HK-2 (cell line): ENCODE measurements at regions not wholly inside any gene's neighbourhood (a gene's known extent, or its start where the extent isn't known, plus 50 kb on each side); places are given as distances from the start of the nearest gene placed in this dataset.
"Not testable (repeated sequence)": the region's sequence is repeated elsewhere in the genome, so short reads cannot be mapped to it uniquely, and the experiment has no call there.

ENCODE experiments used
- DNase-seq: peaks from one replicate; pipeline ENCODE4 v3.0.0-alpha.2; 2018; ENCODE audit not compliant: unreplicated experiment

DNA sequence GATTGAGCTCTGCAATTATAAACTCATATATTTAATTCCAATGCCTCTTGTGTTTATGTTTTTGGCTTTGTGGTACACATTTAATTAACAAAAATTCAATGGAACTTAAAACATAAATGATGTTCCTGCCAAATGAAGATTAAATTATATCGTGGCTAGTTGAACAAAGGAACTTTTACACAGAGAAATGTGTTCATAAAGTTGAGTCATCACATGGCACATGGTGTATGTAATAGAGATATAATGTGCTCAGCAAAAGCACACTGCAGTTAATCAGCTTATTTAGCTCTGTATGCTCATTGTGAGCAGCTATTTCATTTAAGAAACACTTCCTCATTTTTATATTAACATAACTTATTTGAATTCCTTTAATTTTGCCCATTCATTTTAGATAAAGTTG lies 1295.6 kb upstream of the CITED2 start:
- DNase-seq, result no peak

DNA sequence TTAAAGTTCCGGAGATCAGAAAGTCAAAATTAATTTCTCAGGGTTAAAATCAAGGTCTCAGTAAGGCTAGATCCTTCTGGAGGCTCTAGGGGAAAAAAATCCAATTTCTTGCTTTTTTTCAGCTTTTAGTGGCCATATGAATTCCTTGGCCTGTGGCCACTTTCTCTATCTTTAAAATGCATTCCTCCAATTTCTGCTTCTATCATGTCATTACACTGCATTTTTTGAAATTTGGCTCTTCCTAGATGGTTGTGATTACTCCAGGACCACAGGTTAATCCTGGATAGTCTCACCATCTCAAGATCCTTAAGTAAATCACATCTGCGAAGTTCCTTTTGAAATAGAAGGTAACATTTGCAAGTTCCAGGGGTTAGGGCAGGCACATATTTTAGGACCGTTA lies 1294.9 kb upstream of the CITED2 start:
- DNase-seq, result no peak

DNA sequence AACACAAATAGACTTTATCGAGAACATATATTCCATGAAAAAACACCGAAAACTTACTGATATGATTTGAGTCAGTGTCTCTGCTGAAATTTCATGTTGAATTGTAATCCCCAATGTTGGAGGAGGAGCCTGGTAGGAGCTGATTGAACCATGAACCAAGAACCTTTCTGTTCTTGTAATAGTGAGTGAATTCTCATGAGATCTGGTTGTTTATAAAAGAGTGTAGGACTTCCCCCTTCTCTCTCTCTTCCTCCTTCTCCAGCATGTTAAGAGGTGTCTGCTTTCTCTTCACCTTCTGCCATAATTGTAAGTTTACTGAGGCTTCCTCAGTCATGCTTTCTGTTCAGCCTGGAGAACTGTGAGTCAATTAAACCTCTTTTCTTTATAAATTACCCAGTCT lies 1289.3 kb upstream of the CITED2 start:
- no peak for DNase-seq

DNA sequence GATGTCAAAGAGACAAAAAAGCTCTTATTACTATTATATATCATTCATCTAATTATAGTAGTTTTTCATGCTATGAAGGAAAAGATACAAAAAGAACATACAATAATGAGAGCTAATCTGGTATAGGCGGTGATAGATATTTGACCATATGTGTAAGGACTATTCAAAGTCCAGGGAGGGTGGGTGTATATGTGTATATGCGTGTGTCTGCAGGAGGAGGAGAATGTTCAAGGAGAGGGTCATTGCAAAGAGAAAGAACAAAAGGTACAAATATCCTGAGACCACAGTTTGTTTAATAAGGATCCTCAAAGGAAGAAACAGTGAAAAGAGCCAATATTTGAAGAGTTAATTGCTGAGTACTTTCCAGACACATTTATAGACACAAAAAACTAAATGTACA lies 1288.6 kb upstream of the CITED2 start:
- DNase-seq, result no peak

DNA sequence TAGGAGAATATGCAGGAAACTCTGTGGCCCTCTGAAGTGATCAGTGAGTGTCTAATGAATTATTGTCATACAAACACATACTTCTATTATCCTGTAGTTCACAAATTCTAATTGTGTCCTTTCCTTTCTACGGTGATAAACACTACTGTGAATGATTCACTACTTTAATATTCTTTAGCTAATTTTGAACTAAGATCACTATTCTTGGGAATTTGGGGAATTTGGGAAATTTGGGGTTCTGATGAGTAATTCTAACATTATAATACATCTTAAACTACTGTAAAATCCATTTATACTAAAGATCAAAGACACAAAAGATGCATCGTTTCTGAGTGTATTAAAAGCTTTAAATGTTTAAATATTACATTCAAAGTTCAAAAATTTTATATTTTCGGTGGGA lies 1287.2 kb upstream of the CITED2 start:
- no peak for DNase-seq

DNA sequence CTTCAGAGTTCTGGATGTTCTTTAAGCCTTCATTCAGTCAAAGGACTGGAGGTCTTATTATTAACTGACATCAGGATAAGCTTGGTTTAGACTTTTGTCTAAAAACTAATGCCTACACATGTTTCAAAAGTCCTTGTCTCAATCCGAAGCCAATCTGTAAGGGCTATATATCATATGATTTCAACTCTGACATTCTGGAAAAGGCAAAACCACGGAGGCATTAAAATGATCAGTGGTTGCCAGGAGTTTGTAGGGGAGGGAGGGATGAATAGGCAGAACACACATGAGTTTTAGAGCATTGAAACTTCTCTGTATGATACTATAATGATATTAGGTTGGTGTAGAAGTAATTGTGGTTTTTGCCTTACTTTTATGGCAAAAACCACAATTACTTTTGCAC lies 1285.8 kb upstream of the CITED2 start:
- no peak for DNase-seq

DNA sequence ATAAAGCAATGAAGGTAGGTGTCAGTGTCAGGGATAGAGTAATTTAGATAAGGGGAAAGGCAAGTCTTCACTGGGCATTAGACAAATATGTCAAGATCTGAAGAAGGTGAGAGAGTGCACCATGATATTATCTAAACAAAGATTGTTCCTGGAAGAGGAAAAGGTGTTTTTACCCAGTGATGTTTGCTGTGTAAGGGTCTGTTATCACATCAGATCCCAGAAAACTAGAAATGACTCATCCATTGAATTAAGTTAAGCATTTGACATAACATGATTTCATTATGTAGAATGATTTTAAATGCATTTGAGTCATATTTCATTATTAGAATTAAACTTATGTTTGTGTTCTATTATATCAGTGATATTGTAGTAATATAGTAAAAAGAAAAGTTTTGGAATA lies 1279.5 kb upstream of the CITED2 start:
- DNase-seq, result no peak

DNA sequence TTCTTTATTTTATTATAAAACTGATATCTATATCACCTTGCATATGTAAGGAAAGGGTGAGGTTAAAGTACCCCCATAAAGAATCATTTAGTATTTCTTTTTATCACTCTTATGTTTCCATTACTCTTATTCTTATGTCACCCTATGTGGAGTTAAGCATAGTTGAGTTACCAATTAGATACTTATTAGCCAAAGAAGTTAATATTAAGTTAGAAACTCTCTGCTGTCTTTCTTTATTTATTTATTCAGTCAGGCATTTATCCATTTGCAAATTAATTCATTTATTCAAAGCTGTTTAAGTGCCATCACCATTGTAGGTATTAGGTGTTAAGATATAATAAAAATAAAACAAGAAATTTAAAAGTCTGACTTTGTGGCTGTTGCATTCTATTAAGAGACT lies 1279.1 kb upstream of the CITED2 start:
- no peak for DNase-seq

DNA sequence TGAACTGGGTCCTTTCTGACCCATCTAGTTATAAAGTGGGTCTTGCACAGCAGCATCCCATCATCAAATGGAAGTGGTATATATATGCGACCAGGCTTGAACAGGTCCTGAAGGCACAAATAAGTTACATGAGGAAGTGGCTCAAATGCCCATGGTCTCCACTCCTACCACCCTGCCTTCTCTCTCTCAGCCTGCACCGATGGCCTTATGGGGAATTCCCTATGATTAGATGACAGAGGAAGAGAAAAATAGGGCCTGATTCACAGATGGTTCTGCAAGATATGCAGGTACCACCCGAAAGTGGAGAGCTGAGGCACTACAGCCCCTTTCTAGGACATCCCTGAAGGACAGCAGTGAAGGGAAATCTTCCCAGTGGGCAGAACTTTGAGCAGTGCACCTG lies 1275.1 kb upstream of the CITED2 start:
- not testable (repeated sequence) for DNase-seq

DNA sequence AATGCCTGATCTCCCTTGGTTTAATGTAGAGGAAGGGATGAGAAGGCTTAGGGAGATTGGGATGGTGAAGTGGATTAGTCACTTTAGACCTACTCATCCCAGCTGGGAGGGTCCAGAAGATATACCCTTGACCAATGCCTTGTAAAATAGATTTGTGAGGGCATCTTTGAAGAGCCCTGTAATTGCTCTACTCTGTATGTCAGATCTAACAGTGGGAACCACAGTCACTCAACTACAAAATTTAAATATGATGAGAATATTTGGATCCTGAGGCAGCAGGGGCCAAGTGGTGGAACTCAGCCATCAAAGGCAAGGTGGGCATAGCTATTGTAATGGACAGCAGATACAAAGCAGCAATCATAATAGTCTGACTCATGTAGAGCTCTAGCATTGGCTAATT lies 1272.9 kb upstream of the CITED2 start:
- not testable (repeated sequence) for DNase-seq

DNA sequence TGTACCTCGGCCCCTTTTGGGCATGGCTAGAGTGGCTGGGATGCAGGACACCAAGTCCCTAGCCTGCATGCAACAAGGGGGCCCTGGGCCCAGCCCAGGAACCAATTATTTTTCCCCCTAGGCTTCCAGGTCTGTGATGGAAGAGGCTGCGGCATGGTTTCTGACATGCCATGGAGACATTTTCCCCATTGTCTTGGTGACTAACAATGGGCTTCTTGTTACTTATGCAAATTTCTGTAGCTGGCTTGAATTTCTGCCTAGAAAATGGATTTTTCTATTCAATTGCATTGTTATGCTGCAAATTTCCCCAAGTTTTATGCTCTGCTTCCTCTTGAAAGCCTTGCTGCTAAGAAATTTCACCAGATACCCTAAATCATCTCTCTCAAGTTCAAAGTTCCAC lies 1269.6 kb upstream of the CITED2 start:
- DNase-seq, result no peak

DNA sequence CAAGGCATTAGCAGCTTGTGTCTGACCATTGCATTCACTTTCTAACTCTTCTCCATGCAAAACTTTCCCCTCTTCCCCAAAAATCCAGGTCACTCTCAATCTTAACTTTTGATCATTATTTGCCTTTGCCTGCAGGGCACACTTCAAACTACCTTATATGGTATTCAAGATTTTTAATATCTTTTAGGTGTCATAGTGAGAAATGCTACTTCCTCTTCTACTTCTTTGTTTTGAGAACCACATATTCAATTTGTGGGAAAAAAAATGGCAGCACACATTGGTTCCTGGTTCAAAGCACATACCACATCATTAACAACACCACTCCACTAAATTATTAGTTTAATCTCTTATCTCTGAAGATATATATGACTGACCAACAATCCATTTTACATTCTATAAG lies 1267.0 kb upstream of the CITED2 start:
- no peak for DNase-seq

DNA sequence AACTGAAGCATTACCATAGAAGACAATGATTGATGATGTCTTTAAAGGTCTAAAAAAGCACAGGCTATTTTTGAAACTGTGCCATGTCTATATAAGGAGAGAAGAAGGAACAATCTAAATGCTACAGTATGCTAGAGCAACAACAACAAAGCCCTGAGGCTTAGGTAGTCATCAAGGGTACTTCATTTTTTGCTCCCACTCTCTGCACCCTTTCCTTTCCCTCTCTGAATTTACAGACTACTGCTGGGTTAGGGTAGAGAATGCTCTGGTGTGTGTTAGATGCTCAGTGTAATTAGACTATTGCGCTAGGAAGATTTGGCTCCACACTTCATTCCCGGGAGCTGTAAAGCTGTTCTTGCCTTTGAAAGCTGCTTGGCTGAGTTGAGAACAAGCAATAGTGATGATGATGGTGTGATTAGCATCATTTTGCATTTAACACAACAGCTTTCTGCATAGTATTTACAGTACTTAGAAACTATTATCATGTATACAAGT lies 1262.5 kb upstream of the CITED2 start:
- no peak for DNase-seq

DNA sequence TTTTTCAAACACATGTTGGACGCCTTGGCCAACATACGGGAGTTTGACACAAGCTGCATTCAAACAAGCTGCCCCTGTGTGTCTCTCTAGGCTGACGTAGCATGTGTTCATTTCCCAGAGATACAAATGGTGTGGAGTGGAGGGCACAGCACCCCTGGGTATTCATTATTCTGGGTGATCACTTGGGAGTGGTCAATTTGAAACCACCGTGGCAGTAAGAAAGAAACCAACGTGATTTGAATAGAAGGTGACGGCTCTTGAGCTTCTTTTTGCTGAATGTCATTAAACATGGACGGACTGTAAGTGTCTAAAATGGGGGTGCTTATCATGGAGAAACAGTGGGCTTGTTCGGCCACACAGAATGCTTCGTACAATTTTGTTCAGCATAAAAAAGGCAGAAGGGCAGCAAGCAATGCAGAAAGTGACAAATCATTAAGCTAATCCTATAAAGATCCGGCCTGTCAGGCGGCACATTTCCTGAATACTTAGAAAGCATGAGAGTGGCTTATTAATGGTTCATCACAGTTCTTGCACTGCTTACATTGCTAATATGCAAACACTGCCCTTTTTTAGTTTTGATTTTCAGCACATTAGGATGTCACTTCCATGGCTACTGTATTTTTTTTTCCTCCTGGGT lies 1261.9 kb upstream of the CITED2 start:
- no peak for DNase-seq

DNA sequence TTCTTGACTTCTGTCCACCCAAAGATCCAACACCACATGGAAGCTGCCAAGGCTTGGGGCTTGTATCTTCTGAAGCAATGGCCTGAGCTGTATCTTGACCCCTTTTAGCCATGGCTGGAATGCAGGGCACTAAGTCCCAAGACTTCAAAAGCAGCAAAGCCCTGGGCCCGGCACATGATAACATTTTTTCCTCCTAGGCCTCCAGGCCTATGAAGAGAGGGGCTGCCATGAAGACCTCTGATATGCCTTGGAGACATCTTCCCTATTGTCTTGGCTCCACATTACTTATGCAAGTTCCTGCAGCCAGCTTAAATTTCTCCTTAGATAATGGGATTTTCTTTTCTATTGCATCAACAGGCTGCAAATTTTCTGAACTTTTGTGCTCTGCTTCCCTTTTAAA lies 1252.6 kb upstream of the CITED2 start:
- no peak for DNase-seq

DNA sequence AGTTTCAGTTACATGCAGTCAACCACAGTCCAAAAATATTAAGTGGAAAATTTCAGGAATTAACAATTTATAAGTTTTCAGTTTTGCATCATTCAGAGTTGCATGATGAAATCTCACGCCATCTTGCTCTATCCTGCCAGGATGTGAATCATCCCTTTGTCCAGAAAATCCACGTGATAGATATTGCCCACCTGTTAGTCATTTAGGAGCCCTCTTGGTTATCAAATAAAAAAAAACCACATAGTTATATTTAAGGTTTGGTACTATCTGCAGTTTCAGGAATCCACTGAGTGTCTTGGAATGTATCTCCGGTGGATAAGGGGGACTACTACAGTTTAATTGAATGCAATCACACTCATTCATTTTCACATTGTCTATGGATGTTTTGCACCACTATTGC lies 1249.0 kb upstream of the CITED2 start:
- DNase-seq, result no peak

DNA sequence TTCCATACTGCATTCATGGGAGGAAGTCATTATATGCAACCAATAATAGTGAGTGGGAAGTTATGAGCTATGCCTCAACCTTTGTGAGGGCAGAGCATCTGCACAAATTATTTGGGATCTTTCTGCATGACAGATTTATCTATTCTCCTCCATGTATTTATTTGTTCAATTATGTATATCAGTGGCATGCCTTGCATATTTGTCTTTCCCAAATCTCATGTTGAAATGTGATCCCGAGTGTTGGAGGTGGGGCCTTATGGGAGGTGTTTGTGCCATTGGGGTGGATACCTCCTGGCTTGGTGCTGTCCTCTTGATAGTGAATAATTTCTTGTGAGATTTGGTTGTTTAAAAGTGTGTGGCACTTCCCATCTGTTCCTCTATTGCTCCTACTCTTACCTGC lies 1246.0 kb upstream of the CITED2 start:
- DNase-seq, result no peak

DNA sequence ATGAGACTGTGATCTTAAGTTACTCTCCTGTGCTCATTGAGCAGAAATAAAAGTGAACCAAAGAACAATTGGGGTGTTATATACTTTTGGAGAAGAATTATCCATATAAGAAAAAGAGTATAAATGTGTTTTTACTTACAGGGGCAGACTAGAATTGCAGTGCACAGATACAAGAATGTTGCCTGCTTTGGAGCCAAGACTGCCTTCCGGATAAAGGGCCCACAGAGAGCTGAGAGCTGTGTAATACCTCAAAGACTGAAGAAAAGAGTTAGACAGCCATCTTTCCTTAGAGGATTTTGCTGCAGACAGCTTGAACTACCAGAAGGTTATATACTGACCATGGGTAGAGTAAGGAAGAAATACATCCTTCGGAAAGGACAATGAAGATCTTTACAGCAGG lies 1235.5 kb upstream of the CITED2 start:
- DNase-seq, result no peak

DNA sequence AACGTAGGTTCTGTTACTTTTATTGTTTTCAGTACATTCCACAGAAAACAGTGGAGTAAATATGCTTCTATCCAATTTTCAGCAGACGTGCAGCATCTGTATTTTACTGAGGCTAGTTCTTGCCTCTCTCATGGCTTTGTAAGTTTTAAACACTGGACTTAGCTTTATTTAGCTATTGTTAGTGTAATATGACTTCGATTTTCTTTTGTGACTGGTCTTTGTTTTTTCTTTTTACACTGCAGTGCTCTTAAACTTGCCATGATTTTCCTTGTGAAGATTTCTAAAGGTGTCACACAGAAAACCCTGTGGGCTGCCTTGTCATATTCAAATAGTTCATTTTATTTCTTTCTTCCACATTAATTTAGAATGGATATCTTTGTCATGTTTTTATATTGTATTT lies 1234.9 kb upstream of the CITED2 start:
- no peak for DNase-seq

DNA sequence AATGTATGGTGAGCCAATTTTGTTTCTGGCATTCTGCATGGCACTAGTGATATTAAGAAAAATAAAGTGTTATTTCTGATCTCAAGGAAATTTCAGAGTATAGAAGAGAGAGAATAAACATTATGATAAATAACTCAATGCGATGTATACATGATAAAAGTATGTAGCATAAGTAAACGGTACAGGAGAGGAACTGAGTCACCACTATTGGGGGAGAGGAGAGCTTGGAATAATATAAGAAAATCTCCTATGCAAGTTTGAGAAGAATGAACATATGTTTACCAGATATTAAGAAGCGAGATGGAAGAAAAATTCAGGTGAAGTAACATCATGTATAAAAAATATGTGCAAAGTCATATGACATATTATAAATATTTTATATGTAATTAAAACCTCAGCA lies 1230.3 kb upstream of the CITED2 start:
- no peak for DNase-seq

DNA sequence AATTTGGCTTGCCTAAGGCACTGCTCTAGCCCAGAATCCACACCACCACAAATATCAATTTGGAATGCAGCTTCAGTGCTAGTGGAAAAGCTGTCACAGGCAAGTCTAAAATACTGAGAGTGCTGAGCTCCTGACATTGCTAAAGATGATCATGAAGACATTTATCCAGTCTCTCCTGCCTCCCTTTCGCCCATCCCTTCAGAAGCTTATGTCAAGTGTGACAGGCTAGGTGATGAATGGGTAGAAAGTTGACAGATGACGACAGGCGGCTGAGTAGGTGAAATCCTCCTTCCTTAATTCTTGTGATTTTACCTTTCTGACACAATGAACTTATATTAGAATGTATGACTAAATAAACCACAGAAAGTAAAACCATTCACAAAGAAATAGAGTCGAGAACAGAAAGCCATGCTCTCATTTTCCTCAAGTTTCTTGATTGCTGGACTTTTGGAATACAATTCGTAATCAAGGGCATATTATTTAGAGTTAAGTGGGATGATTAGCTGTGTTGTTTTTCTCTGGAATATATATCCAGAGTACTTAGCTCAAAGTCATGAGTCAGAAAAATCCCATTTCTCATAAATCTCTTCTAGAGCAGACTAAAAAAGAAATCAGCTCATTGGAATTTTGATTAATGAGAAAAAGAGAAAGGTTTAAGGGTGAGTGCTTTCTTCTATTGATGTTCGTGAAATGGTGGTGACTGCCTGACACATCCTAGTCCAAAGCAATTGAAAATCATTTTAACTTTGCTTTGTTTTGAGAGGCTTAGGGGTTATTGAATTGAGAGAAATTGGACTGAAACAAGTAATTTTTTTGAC lies 1228.2 kb upstream of the CITED2 start:
- DNase-seq, result no peak

DNA sequence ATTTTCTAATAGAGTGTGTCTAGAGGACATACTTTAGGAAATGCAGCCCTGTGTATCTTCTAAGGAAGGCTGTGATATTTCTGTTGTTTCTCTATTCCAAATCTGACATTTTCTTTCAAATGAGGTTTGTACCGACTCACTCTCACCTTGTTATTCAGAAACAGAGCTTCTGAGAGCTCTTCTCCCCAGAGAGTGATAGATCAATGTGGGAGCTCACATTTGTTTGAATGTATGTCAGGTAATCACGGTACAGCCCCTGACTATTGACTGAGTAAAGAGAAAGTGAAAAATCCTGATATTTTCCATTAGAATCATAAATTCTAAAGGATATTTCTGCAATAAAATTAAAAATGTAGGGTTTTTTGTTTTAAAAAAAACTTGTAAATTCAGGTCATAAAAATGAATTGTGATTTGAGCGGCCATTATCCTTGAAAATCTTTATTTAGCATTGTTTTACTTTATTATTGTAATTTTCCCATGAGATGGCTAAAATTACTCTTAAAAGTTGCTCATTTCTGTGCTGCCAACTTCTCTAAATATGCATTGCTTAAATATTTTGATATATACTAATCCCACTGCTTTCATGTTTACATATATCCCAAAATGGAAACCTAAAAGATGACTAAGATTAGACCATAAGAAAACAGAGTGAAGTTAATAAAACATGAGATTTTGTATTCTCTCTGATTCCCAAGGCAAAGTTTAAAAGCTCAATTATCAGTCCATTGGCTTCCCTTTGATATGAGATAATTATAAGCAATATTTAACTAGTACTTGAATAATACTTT lies 1226.8 kb upstream of the CITED2 start:
- DNase-seq, result no peak

DNA sequence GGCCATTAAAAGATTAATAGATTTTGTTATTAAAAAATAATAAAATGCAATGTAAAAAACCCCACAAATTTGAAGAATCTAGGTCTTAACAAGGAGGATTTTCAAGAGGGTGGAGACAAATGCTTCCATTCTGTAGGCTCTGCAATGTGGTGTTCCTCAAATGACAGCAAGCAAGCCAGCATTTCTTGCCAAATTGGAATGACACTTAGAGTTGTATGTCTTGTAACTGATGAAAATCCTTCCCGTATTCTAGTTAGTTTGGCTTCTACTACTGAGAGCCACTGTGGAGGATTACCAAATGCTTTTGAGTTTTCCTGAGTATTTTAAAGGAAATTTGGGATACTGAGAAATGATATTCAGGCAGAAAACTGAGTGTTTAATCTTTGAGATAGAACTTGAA lies 1225.5 kb upstream of the CITED2 start:
- no peak for DNase-seq
